ENCODE measurements at regions not wholly inside any gene's neighbourhood (a gene's known extent, or its start where the extent isn't known, plus 50 kb on each side); places are given as distances from the start of the nearest gene placed in this dataset.

- no peak for ATAC-seq
- no peaks in the 10 kb centered on the region for H3K36me3 ChIP-seq
- TF ChIP-seq POLR2AphosphoS5 (IDR thresholded peaks at IDR 0.05) (no peak), POLR2A (IDR thresholded peaks at IDR 0.05) (no peak), EP300 (IDR thresholded peaks at IDR 0.05) (no peak)
- TF ChIP-seq, protein P1, sequence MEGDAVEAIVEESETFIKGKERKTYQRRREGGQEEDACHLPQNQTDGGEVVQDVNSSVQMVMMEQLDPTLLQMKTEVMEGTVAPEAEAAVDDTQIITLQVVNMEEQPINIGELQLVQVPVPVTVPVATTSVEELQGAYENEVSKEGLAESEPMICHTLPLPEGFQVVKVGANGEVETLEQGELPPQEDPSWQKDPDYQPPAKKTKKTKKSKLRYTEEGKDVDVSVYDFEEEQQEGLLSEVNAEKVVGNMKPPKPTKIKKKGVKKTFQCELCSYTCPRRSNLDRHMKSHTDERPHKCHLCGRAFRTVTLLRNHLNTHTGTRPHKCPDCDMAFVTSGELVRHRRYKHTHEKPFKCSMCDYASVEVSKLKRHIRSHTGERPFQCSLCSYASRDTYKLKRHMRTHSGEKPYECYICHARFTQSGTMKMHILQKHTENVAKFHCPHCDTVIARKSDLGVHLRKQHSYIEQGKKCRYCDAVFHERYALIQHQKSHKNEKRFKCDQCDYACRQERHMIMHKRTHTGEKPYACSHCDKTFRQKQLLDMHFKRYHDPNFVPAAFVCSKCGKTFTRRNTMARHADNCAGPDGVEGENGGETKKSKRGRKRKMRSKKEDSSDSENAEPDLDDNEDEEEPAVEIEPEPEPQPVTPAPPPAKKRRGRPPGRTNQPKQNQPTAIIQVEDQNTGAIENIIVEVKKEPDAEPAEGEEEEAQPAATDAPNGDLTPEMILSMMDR (IDR thresholded peaks at IDR 0.05): no peak
- H3K4me3 ChIP-seq: no peak overlapping the region
- peaks cover 19% of the 10 kb centered on the region for H3K27me3 ChIP-seq
- WGBS, 2 donors (ENCODE audit: low coverage in 1 of 2): 86 to 100% methylated on average over 1 of the region's 1 CpG
- no peaks in the 10 kb centered on the region for H3K9me3 ChIP-seq
- H3K4me1 ChIP-seq: peaks cover 0 to 29% (median 10%) of the 10 kb centered on the region in 3 donors
- H3K27ac ChIP-seq: no peak overlapping the region
Measured at GRCh38 chr7:25953859-25954258, 198.1 kb upstream of the NFE2L3 start.

DNA sequence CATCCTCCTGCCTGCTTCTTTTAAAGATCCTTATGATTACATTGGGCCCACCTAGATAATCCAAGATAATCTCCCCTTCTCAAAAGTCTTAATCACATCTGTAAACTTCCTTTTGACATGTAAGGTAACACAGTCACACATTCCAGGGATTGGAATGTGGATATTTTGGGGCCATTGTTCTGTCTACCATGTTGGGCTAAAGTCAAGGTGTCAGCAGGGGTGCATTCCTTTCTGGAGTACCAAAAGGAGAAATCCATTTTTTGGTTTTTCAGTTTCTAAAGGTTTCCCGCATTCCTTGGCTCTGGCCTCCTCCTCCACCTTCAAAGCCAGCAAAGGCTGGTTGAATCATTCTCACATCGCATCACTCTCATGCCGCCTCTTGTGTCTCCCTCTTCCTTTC is 197.6 kb upstream of the NFE2L3 start:
- H3K9me3 ChIP-seq: no peaks in the 10 kb centered on the region
- no peaks in the 10 kb centered on the region for H3K36me3 ChIP-seq
- H3K27me3 ChIP-seq: peaks cover 14% of the 10 kb centered on the region
- peaks cover 0 to 24% (median 10%) of the 10 kb centered on the region in 3 donors for H3K4me1 ChIP-seq
- no peak overlapping the region for H3K27ac ChIP-seq
- H3K4me3 ChIP-seq: no peak overlapping the region
- 97 to 100% methylated on average over 3 of the region's 3 CpGs for WGBS, 2 donors (ENCODE audit: low coverage in 1 of 2)
- TF ChIP-seq, protein P1 (IDR thresholded peaks at IDR 0.05): no peak
- TF ChIP-seq EP300 (IDR thresholded peaks at IDR 0.05): no peak
- TF ChIP-seq POLR2AphosphoS5 (IDR thresholded peaks at IDR 0.05): no peak
- no peak for TF ChIP-seq POLR2A (IDR thresholded peaks at IDR 0.05)
- no peak for ATAC-seq

DNA sequence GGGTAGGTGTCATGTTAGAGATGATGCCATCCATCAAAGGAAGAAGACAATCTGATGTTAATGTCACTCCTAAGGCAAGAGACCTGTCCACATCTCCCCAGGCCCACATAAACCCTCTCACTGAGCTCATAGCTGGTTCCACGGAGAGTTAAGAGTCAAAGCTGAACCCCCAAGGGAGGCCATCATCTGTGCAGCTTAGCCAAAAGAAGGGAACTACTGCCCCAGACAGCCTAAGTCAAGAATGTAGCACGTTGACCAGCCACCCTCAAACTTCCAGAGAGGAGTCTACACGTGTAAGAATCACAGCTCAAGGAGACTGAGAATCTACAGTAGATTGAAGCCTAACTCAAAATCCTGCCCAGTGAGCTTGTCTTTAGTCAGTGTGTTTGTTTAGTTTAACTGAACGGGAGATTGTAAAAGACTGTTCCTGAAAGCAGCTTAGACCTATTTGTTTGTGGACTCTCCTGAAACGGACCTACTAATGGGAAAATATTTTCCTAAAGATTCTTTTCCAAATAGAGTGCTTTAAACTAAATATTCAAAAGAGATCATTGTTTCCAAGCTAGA is 192.7 kb upstream of the NFE2L3 start:
- Histone ChIP-seq H3K4me1 (no peaks in the 10 kb centered on the region), H3K27ac (no peak overlapping the region), H3K36me3 (no peaks in the 10 kb centered on the region), H3K4me3 (no peak overlapping the region), H3K27me3 (peaks cover 22% of the 10 kb centered on the region), H3K9me3 (no peaks in the 10 kb centered on the region)
- no peak for ATAC-seq
- TF ChIP-seq, protein P1 (IDR thresholded peaks at IDR 0.05): no peak
- TF ChIP-seq POLR2A (IDR thresholded peaks at IDR 0.05) (no peak), EP300 (IDR thresholded peaks at IDR 0.05) (no peak), POLR2AphosphoS5 (IDR thresholded peaks at IDR 0.05) (no peak)
- WGBS, 2 donors (ENCODE audit: low coverage in 1 of 2): 10 to 19% methylated on average over 3 to 4 of the region's 5 CpGs

DNA sequence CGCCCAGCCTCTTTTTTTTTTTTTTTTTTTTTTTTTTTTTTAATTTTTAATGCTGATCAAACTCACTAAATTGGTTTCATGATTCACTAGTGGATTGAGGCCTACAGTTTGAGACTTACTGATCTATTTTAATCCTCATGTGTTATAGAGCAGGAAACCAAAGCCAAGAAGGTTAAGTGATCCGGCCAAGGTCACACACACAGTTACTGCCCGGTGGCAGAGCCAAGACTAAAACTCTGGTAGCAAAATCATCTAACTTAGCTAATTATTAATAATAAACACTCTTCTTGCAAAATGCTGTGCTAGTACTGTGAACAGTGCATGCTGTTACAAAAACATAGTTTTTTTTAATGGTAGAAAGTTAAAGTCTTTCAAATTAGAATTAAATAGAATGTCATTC is 188.3 kb upstream of the NFE2L3 start:
- TF ChIP-seq EP300 (IDR thresholded peaks at IDR 0.05): no peak
- TF ChIP-seq POLR2A (IDR thresholded peaks at IDR 0.05): no peak
- TF ChIP-seq, protein P1 (IDR thresholded peaks at IDR 0.05): no peak
- no peak for TF ChIP-seq POLR2AphosphoS5 (IDR thresholded peaks at IDR 0.05)
- no peak for ATAC-seq
- H3K4me3 ChIP-seq: no peak overlapping the region
- no peak overlapping the region for H3K27ac ChIP-seq
- H3K4me1 ChIP-seq: no peaks in the 10 kb centered on the region
- H3K9me3 ChIP-seq: no peaks in the 10 kb centered on the region
- no peaks in the 10 kb centered on the region for H3K36me3 ChIP-seq
- peaks cover 39% of the 10 kb centered on the region for H3K27me3 ChIP-seq
- 76 to 82% methylated on average over 2 to 3 of the region's 3 CpGs for WGBS, 2 donors (ENCODE audit: low coverage in 1 of 2)

GRCh38 chr7:25964483-25964991 is 187.5 kb upstream of the NFE2L3 start:
- H3K27me3 ChIP-seq: peaks cover 47% of the 10 kb centered on the region
- 44 to 45% methylated on average over 6 of the region's 6 CpGs for WGBS, 2 donors (ENCODE audit: low coverage in 1 of 2)
- H3K4me1 ChIP-seq: no peaks in the 10 kb centered on the region

More at GRCh38 chr7:25964483-25964991, 187.5 kb upstream of the NFE2L3 start:
- H3K27ac ChIP-seq: no peak overlapping the region
- no peak overlapping the region for H3K4me3 ChIP-seq
- H3K9me3 ChIP-seq: no peaks in the 10 kb centered on the region
- no peak for TF ChIP-seq POLR2AphosphoS5 (IDR thresholded peaks at IDR 0.05)
- ATAC-seq: no peak
- H3K36me3 ChIP-seq: no peaks in the 10 kb centered on the region

Measured in gastroesophageal sphincter (tissue), 4 donors.